Suprapubic skin (tissue), 3 donors: ENCODE measurements at regions not wholly inside any gene's neighbourhood (a gene's known extent, or its start where the extent isn't known, plus 50 kb on each side); places are given as distances from the start of the nearest gene placed in this dataset.
"Not testable (repeated sequence)": the region's sequence is repeated elsewhere in the genome, so short reads cannot be mapped to it uniquely, and the experiment has no call there.

Experiments
- CTCF ChIP-seq, 2 donors: fragments of 200-600 bp in 1 of 2; fragments of 450-650 bp in 1 of 2; sonication (generic) in 1 of 2; IDR thresholded peaks; one replicate each; pipeline ENCODE4 v1.5.1; 2016 to 2019; ENCODE audit warnings: antibody characterized with exemption in 2 of 2, mild to moderate bottlenecking in 1 of 2, moderate library complexity in 1 of 2
- POLR2A ChIP-seq, 2 donors: fragments of 450-650 bp; IDR thresholded peaks; one replicate each; pipeline ENCODE4 v1.6.1; 2017; ENCODE audit warnings: antibody characterized with exemption in 2 of 2, mild to moderate bottlenecking in 2 of 2, moderate library complexity in 2 of 2

GRCh38 chr2:89221474-89221873 lies 530.0 kb downstream of the RPIA start:
- not testable (repeated sequence) for TF ChIP-seq CTCF, POLR2A (IDR thresholded peaks at IDR 0.05)
